Activated gamma-delta T cell treated with anti-CD3 and anti-CD28 coated beads, Interleukin-2, amount 50 U/mL, for 16 hours (primary cell): ENCODE measurements at regions not wholly inside any gene's neighbourhood (a gene's known extent, or its start where the extent isn't known, plus 50 kb on each side); places are given as distances from the start of the nearest gene placed in this dataset.
"Not testable (repeated sequence)": the region's sequence is repeated elsewhere in the genome, so short reads cannot be mapped to it uniquely, and the experiment has no call there.

Experiments
- DNase-seq: peaks from one replicate; pipeline ENCODE4 v3.0.0-alpha.2; 2020; ENCODE audit warnings: low read depth

DNA sequence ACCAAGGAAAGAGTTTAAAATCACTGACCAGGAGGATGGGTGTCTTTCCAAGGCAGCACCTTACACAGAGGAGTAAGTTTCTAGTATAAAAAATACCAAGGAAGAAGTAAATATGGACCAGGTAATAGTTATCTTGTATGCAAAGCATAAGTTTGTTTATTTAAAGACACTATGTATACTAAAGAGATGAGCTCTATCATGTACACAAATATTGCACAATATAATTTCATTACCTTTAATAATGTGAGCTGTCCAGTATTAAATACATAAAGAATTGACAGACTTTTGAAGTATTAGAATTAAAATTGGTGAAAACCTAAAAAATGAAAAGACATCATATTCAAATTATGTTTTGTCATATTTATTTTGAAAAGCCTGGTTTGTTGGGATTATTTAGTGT lies 322.0 kb upstream of the MIR17HG start:
- DNase-seq: no peak

DNA sequence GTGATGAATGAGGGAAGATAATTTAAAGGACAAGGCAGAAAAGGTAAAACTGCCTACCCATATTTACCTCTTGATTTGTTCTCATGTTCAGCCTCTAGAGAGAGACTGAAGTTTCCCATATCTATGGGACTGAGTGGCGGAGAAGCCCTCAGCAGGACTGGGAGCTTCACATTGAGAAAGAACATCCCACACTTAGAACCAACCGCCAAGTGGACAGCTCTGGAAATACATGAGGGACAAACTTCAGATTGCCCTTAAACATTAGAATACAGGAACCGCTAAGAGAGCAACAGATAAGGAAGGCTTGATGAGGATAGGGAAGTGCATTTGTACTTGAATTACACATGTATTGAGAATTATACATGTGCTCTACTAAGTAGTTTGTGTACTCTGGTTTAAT lies 316.0 kb upstream of the MIR17HG start:
- no peak for DNase-seq

DNA sequence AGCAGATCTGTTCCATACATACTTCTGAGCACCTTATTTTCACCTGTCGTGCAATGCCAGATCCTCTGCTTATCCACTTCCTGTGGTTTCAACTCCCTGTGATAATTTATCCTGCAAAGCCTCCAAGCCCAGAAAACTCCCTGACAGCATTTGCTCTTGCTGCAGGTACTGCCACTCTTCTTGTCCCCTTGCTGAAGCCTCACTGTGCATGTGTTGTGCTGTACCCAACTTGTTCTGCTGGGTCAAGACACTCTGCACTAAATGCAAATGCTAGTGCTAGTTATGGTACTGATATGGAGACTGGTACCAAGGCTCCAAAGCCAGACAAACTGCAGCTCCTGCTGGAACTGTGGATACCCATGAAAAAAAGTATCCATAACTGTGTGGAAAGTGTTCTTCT lies 315.4 kb upstream of the MIR17HG start:
- no peak for DNase-seq

DNA sequence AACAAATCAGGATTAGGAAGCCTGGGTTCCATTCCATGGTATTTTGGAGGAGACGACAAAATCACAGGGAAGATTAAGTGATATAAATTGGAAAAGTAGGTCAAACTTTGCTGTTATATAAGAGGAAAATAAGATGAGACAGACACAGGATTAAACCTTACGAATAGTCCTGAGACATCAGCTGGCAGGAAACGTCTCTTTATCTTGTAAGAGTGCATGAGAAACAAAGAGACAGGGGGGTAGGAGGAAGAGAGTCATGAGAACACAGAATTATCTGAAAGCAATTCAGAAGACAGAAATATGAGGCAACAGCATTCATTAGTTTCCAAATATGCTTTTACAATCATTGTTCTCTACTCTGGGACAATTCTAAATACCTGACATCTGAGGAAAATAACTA lies 310.6 kb upstream of the MIR17HG start:
- no peak for DNase-seq

DNA sequence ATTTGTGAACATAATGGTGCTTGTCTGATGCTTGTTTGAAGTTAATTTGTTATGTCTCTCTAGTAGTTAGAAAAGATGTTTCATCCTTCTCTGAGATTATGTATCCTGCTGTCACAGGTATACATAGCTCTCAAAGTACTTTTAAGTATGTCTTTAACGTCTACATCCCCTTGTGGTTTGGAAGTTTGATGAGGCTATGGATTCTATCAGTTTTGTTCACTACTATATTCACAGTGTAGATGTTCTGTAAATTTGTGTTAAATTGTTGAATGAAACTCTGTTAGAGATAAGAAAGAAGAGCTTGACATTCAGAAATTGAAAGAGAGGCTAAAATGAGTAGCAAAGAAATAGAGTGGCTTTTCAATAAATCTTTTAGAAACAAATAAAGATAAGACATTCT lies 304.6 kb upstream of the MIR17HG start:
- no peak for DNase-seq

DNA sequence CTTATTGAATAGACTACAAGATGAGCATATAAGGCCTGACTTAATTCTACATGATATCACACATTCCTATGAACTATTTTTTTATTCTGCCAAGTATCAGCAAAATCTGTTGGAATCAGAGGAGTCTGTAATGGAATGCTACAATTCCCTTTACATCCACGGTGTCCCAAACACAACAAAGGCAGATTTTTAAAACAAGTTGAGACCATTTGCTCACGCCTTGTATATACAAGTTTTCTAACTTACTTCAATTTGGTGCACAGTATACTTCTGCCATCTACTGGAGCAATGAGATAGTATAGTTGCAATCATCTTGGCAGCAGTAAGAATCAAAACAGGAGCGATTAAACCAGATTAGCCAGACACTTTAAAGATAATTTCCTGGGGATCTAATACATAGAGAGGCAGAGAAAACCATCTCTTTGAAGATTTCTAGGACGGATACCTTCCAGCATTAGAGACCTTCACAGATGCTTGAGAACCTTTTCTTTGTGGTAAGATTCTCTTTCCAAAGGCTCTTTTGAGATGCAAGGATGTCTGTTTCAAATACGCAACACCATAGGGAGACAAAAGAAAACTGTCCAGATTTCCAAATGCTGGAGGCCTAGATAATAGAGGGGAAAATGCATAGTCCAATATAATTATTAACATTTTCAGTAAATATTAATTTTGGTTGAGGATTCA lies 302.0 kb upstream of the MIR17HG start:
- no peak for DNase-seq

DNA sequence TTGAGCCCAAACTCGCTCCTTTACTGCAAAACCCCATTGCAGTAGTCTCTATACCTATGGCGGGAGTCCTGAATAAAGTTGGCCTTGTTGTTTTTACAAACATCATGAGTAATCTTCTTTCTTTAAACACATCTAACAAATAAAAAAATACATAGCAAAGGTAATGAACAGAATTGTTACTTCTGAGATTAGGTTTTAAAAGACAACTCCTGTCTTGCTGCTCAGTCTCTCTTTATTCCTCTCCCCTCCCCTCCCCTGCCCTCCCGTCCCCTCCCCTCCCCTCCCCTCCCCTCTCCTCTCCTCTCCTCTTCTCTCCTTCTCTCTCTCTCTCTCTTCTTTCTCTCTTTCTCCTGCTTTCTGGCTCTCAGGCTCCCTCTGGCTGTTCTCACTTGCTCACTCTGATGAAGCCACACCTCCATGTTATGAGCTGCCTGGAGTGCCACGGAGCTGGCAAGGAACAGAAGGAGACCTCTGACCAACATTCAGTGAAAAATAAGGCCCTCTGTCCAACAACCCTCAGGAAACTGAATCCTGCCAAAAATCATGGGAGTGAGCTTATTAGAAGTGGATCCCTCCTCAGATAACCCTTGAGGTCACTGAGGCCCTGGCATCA lies 300.7 kb upstream of the MIR17HG start:
- DNase-seq: no peak

DNA sequence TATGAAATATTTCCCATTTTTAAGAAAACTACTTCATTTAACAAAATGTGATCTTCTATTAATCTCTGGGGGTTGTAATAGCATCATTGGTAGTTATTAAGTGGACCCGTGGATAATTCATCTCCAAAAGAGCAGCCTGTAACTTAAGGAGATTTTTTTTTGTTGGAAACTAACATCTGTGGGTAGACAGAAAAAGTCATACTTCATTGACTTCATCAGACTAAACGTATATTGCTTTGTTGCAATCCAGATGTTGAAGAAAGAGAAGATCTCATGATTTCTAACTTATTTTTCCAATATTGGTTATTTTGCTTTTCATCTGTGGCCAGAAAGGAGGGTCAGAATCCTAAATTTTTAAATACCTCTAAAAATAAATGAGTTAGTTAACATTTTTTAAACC lies 296.5 kb upstream of the MIR17HG start:
- DNase-seq: no peak

DNA sequence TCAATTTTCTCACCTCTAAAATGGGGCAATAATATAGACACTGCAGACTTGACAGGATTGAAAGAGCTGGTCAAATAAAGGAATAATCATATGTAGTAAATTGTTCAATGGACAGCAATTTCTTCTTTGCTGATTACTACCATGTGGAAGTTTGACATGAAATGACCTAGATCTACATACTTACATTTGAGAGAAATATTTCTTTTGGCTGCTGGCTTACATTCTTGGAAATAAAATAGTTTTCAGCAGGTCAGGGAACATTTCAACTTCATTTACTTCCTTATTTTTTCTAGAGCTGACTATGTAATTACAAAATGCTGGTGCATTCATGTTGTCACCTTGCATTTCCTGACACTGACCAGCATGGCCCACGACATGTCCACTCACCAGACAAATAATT lies 294.6 kb upstream of the MIR17HG start:
- DNase-seq: no peak

DNA sequence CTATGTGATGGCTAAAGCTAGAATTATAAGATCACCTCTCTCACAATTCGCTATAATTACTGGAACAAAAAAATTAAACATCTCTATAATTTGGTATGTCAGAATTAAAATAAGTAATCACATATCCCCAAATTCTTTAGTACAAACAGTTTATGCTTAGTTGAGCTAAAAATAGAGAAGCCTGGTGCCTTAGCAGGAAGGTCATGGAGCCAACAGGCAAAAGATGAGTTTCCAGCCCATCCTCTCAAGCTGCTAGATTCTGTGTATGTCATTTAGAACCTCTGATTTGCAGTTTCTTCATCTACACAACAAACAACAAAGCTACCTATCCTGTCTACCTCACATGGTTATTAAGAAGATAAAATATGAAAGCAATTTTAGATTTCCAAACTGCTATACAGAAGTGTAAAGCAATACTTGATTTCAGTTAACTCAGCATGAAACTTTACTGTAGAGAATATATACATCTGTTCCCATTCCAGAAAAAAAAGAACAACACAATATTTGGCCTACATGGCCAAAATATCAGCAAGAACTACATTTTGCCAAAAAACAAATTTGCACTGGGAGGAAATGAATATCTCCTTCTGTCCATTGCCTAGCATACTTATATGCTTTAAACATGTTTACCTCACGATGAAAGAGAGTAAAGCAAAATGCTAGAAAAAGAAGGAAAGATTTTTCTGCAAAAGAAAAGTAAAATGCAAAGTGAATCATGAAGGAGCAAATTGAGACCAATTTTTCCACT lies 294.0 kb upstream of the MIR17HG start:
- no peak for DNase-seq

DNA sequence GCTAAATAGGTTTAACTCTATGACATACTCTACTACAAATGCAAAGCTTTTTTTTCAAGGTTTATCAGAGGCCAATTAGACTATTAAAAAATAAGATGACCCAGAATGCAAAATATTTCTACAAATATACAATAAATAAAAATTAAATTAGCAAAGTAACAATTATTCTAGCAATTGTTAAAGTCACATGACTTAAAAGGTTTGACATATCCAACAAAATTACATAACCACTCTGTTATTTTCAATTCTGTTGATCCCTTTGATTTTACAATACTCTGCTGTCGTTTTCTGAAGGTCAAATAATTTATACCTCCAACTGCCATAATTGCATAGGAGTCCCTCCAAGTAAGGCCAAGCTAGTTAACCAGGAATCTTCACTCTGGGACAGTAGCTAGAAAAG lies 292.6 kb upstream of the MIR17HG start:
- DNase-seq: no peak

DNA sequence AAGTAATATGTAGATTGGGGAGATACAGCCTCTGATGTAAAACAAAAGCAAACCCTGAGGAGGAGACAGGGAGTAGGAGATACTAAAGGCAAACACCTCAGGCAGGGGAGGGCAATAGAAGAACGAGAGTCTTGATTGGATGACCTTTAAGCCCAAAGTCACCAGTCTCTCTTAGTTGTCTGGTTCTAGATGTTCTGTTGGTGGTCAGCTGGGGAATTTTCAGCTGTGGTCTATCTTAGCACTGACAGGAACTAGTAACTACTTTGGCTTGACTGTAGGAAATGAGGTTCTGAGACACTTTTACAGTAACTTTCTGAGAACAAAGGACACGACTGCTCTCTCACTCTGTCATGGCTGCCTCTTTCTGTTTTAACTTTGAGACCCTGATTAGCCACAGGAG lies 290.7 kb upstream of the MIR17HG start:
- DNase-seq: no peak

DNA sequence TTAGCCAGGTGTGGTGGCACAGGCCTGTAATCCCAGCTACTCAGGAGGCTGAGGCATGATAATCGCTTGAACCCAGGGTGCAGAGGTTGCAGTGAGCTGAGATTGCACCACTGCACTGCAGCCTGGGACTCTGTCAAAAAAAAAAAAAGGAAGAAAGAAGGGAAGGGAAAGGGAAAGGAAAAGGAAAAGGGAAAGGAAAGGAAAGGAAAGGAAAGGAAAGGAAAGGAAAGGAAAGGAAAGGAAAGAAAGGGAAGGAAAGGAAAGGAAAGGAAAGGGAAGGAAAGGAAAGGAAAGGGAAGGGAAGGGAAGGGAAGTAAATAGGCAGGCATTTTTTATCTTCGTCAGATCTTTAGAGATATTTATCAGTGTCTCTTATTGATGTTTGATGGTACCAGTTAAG lies 290.0 kb upstream of the MIR17HG start:
- DNase-seq: not testable (repeated sequence)

DNA sequence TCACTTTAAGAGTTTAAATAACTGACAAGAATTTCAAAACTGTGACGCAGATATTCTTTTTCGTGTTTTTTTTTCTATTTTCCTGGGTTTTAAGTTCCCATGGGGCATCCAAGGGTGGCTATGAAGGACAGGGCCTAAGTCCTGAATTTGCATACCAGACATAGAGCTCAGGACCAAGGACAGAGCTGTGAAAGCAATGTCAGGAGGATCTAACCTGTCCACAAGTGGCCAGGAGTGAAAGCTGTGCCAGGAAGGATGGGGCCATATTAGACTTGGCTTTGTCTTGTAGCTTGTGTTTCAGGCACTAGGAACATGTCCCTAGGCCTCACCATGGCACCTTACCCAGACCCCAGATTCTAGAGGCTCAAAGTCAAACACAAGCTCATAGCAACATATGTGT lies 289.4 kb upstream of the MIR17HG start:
- no peak for DNase-seq

DNA sequence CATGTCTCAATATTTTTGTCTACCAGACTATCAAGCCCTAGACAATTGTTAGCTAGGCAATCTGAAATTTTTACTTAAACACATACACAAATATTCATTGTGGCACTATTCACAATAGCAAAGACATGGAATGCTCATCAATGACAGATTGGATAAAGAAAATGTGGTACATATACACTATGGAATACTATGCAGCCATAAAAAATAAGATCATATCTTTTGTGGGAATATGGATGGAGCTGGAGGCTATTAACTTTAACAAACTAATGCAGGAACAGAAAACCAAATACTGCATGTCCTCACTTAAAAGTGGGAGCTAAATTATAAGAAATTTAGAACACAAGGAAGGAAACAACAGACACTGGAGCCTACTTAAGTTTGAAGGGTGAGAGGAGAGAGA lies 288.6 kb upstream of the MIR17HG start:
- DNase-seq: no peak

DNA sequence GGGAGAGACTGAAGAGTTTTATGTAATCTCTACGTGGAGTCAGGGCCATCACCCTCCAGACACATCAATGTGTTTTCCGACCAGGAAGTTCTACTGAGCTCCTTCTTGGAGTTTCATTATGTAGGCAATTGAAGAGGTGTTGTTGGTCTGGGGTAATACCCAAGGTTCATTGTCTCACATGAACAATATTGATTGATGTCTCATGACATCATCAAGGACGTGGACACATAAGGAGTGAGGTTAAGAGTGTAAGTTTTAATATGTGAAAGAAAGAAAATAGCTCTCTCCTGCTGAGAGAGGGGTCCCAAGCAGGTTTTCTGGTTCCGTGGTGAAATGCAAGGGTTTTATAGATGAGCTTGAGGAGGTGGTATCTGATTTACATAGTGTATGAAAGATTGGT lies 280.7 kb upstream of the MIR17HG start:
- no peak for DNase-seq

DNA sequence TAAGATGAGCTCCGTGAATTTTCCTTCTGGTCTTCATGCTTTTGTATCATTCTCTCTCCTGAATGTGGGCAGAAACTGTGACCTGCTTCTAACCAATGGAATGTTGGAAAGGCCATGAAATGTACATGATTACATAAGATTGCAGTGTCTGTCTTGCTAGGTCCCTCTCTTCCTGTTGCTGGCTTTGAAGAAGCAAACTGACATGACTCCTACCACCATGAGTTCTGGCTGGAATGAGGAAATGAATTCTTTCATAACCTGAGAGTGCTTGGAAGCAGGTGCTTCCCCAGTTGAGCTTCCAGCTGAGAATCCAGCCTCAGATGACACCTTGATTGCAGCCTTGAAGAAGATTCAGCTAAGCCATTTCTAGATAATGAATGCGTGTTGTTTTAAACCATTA lies 275.0 kb upstream of the MIR17HG start:
- no peak for DNase-seq

DNA sequence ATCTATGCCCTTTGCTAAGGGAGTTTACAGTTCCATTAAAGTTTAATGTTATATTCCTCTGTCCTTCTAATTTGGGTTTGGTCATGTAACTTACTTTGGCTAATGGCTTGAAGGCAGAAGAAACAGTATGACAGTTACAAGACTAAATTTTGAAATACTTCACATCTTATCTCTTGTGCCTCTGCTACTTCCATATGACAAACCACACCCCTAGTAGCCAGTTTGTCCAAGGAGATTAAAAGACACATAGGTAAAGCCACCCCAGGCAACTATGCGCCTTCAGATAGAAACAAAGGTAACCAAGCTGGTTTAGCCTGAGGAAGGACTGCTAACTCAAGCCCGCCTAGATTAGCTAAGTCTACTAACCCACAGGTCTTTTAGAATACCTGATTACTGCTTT lies 273.4 kb upstream of the MIR17HG start:
- no peak for DNase-seq

DNA sequence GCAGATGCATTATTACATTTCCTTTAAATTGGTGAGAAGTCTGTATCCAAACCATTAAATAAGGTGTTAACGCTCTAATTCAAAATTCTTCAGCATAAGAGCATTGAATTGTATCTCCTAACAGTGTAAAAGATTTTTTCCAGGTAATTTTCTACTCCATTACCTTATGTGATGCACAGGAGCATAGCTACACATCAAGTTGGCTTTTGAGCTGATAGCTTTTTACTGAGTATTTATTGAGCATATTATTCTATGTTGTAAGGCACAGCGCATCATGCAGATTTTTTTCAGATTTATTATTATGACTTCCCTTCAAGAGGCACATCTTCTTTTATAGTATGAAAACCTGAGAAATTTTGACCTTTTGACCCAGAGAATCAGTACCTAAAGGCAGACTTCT lies 270.7 kb upstream of the MIR17HG start:
- DNase-seq: no peak

DNA sequence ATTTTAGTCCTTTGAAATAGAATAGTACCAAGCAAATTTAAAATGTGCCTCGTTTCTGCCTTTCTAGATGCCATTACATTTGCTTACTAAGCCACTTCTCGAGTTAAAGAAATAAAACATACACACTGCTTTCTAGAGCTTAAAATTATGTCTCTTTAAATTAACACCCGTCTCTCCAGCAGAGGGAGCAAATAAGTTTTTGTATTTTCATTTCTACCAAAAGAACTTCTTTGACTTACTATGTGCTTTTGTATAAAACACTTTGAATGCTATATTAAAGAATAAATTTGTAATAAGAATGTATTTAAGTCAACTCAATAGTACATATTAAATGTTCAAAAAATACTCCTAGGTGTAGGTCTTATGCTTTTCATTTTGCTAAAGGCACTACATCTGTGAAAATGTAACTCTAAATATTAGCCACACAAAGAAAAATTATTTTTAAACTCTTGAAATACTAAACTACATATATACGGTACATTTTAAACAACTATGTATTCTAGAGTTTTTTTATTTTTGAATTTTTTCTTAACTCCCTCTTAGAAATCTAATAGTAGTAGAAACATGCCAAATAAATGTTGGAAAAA lies 269.3 kb upstream of the MIR17HG start:
- no peak for DNase-seq

DNA sequence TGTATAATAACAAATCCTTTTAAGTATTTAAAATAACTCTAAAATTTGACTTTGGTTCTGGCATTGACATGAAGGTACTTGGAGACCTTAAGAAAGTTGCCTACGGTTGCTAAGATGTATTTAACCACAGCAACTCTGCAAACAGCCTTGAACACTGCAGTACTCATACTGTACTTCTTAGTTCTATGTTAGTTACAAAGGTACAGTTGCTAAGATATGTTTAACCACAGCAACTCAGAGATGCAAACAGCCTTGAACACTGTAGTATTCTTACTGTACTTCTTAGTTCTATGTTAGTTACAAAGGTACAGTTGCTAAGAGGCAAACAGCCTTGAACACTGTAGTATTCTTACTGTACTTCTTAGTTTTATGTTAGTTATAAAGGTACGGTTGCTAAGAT lies 268.3 kb upstream of the MIR17HG start:
- DNase-seq: no peak

DNA sequence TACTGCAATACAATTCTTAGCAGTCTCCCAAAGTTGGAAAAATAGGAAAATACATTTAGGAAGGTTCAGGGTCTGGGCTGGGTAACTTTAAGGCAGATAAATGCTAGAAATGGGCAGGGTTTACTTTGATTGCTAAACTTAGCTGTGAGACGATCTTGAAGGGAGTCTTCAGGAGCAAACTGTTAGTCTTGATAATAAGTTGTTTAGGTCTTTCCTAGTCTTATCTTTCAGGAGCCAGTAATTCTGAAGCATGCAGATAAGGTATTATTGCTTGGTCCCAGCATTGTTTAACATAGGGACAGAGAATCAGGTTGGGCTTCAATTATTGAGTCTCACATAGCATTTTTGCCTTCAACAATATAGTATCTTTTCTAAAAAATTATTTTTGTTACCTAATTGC lies 262.4 kb upstream of the MIR17HG start:
- DNase-seq: no peak
